Ecto neural progenitor cell (in vitro differentiated cells): ENCODE measurements at regions not wholly inside any gene's neighbourhood (a gene's known extent, or its start where the extent isn't known, plus 50 kb on each side); places are given as distances from the start of the nearest gene placed in this dataset.
A peak's percentile ranks its signal among the peaks of the same experiment; 100 is the strongest.
"Not testable (repeated sequence)": the region's sequence is repeated elsewhere in the genome, so short reads cannot be mapped to it uniquely, and the experiment has no call there.

Experiments
- DNase-seq: peaks from one replicate; pipeline ENCODE4 v3.0.0-alpha.2; 2018; ENCODE audit warnings: low spot score

- DNase-seq: no peak
Observed at GRCh38 chr6:164694386-164694785, 615.0 kb downstream of the C6orf118 start.

GRCh38 chr6:164693944-164694343 is 615.5 kb downstream of the C6orf118 start:
- DNase-seq: no peak

- no peak for DNase-seq
Observed at GRCh38 chr6:164692772-164693510, 616.5 kb downstream of the C6orf118 start.

- no peak for DNase-seq
Observed at GRCh38 chr6:164690702-164691500, 618.5 kb downstream of the C6orf118 start.

- DNase-seq: no peak
Observed at GRCh38 chr6:164690241-164690640, 619.2 kb downstream of the C6orf118 start.

GRCh38 chr6:164665328-164665727 is 644.1 kb downstream of the C6orf118 start:
- no peak for DNase-seq

- no peak for DNase-seq
Observed at GRCh38 chr6:164663634-164664033, 645.8 kb downstream of the C6orf118 start.

- DNase-seq: no peak
Observed at GRCh38 chr6:164661716-164662115, 647.7 kb downstream of the C6orf118 start.

- DNase-seq: no peak
Observed at GRCh38 chr6:164660781-164661180, 648.6 kb downstream of the C6orf118 start.

GRCh38 chr6:164640956-164641355 is 668.4 kb downstream of the C6orf118 start:
- no peak for DNase-seq

GRCh38 chr6:164628302-164628931 is 681.0 kb downstream of the C6orf118 start:
- no peak for DNase-seq

- no peak for DNase-seq
Observed at GRCh38 chr6:164616917-164617524, 692.4 kb downstream of the C6orf118 start.

GRCh38 chr6:164612751-164613150 is 696.7 kb downstream of the C6orf118 start:
- no peak for DNase-seq

GRCh38 chr6:164610859-164611258 is 698.5 kb downstream of the C6orf118 start:
- not testable (repeated sequence) for DNase-seq

GRCh38 chr6:164602415-164602814 is 707.0 kb downstream of the C6orf118 start:
- not testable (repeated sequence) for DNase-seq

GRCh38 chr6:164581563-164581962 is 727.8 kb downstream of the C6orf118 start:
- DNase-seq: no peak

GRCh38 chr6:164579035-164579434 is 730.4 kb downstream of the C6orf118 start:
- DNase-seq: no peak

- DNase-seq: no peak
Observed at GRCh38 chr6:164578616-164579015, 730.8 kb downstream of the C6orf118 start.

- DNase-seq: no peak
Observed at GRCh38 chr6:164570801-164571200, 738.6 kb downstream of the C6orf118 start.

GRCh38 chr6:164569509-164569908 is 739.9 kb downstream of the C6orf118 start:
- DNase-seq: no peak

- peak; percentile 49 for DNase-seq
Observed at GRCh38 chr6:164563924-164564323, 745.5 kb downstream of the C6orf118 start.

GRCh38 chr6:164561656-164562055 is 747.7 kb downstream of the C6orf118 start:
- DNase-seq: no peak
